Neural progenitor cell (in vitro differentiated cells): ENCODE measurements at regions not wholly inside any gene's neighbourhood (a gene's known extent, or its start where the extent isn't known, plus 50 kb on each side); places are given as distances from the start of the nearest gene placed in this dataset.
A peak's percentile ranks its signal among the peaks of the same experiment; 100 is the strongest.

Experiments used
- DNase-seq: peaks from one replicate; pipeline ENCODE4 v3.0.0-alpha.2; 2016; ENCODE audit warnings: low spot score
- H2AFZ ChIP-seq: fragments of 200-600 bp; sonication (generic); replicated peaks from 2 replicates; pipeline ENCODE4 v1.6.1; 2016; ENCODE audit warnings: antibody characterized with exemption
- H3F3A ChIP-seq: fragments of 200-600 bp; sonication (generic); 2 replicates; pipeline ENCODE4 v1.6.1; 2016; ENCODE audit warnings: antibody characterized with exemption, low read depth
- H3K27ac ChIP-seq: fragments of 200-600 bp; sonication (generic); 2 replicates; pipeline ENCODE4 v1.5.1; 2016; ENCODE audit warnings: mild to moderate bottlenecking
- H3K27me3 ChIP-seq: fragments of 200-600 bp; sonication (generic); 2 replicates; pipeline ENCODE4 v1.6.1; 2016; ENCODE audit warnings: mild to moderate bottlenecking, moderate library complexity
- H3K36me3 ChIP-seq: fragments of 200-600 bp; sonication (generic); 2 replicates; pipeline ENCODE4 v1.5.1; 2016
- H3K4me1 ChIP-seq: fragments of 200-600 bp; sonication (generic); 2 replicates; pipeline ENCODE4 v1.6.1; 2016; ENCODE audit warnings: mixed run types
- H3K4me2 ChIP-seq: fragments of 200-600 bp; sonication (generic); 2 replicates; pipeline ENCODE4 v1.6.1; 2016
- H3K4me3 ChIP-seq: fragments of 200-600 bp; sonication (generic); 2 replicates; pipeline ENCODE4 v1.5.1; 2016
- H3K79me2 ChIP-seq: fragments of 200-600 bp; sonication (generic); 2 replicates; pipeline ENCODE4 v1.6.1; 2016; ENCODE audit warnings: low read depth
- H3K9ac ChIP-seq: fragments of 200-600 bp; sonication (generic); 2 replicates; pipeline ENCODE4 v1.6.1; 2016
- H3K9me3 ChIP-seq: fragments of 200-600 bp; sonication (generic); 2 replicates; pipeline ENCODE4 v1.5.1; 2016; ENCODE audit warnings: low read depth
- H4K20me1 ChIP-seq: fragments of 200-600 bp; sonication (generic); 2 replicates; pipeline ENCODE4 v1.6.1; 2016; ENCODE audit warnings: low read depth
- H3K27ac Mint-ChIP-seq: 3 replicates; pipeline ENCODE4 v1.8.0; 2021; ENCODE audit warnings: mixed read lengths
- H3K27me3 Mint-ChIP-seq: 2 replicates; pipeline ENCODE4 v1.8.0; 2022; ENCODE audit warnings: low read depth, mild to moderate bottlenecking, inconsistent platforms, moderate library complexity, mixed read lengths; ENCODE audit not compliant: insufficient read depth
- H3K36me3 Mint-ChIP-seq: 3 replicates; pipeline ENCODE4 v1.8.0; 2021; ENCODE audit warnings: mixed read lengths
- H3K4me1 Mint-ChIP-seq: 3 replicates; pipeline ENCODE4 v1.8.0; 2021; ENCODE audit warnings: mixed read lengths
- H3K4me3 Mint-ChIP-seq: 3 replicates; pipeline ENCODE4 v1.8.0; 2021; ENCODE audit warnings: mild to moderate bottlenecking, moderate library complexity, mixed read lengths
- H3K9me3 Mint-ChIP-seq: 3 replicates; pipeline ENCODE4 v1.8.0; 2020; ENCODE audit warnings: mixed read lengths
- CTCF ChIP-seq: fragments of 200-600 bp; sonication (generic); IDR thresholded peaks from 2 replicates; pipeline ENCODE4 v1.5.1; 2017; ENCODE audit warnings: antibody characterized with exemption, mild to moderate bottlenecking
- EZH2 ChIP-seq: fragments of 200-600 bp; sonication (generic); IDR thresholded peaks from 2 replicates; pipeline ENCODE4 v1.6.1; 2017; ENCODE audit warnings: antibody characterized with exemption, mild to moderate bottlenecking, moderate library complexity
- EZH2phosphoT487 ChIP-seq: fragments of 200-600 bp; sonication (generic); IDR thresholded peaks from 2 replicates; pipeline ENCODE4 v1.6.1; 2017; ENCODE audit warnings: antibody characterized with exemption

GRCh38 chr2:176764921-176765320 lies 447.7 kb upstream of the HNRNPA3 start:
- Mint-ChIP-seq H3K27ac (no peak overlapping the region), H3K36me3 (no peaks in the 10 kb centered on the region), H3K9me3 (peaks cover 5% of the 10 kb centered on the region), H3K4me1 (peaks cover 28% of the 10 kb centered on the region), H3K27me3 (peaks cover 5% of the 10 kb centered on the region), H3K4me3 (no peak overlapping the region)
- no peak overlapping the region for H3K4me3 ChIP-seq
- no peaks in the 10 kb centered on the region for H3K27me3 ChIP-seq
- peak overlapping the region; percentile 72 for H2AFZ ChIP-seq
- no peaks in the 10 kb centered on the region for H3K9me3 ChIP-seq
- no peaks in the 10 kb centered on the region for H3K79me2 ChIP-seq
- H4K20me1 ChIP-seq: no peaks in the 10 kb centered on the region
- H3K4me2 ChIP-seq: peak overlapping the region; percentile 71
- peaks cover 11% of the 10 kb centered on the region for H3F3A ChIP-seq
- H3K9ac ChIP-seq: no peak overlapping the region
- H3K27ac ChIP-seq: no peak overlapping the region
- H3K4me1 ChIP-seq: peaks cover 30% of the 10 kb centered on the region
- TF ChIP-seq EZH2 (no peak), EZH2phosphoT487 (no peak), CTCF (no peak)
- H3K36me3 ChIP-seq: no peaks in the 10 kb centered on the region
- no peak for DNase-seq

GRCh38 chr2:176766005-176766404 lies 446.6 kb upstream of the HNRNPA3 start:
- DNase-seq: no peak
- Mint-ChIP-seq H3K9me3 (peaks cover 5% of the 10 kb centered on the region), H3K27me3 (peaks cover 3% of the 10 kb centered on the region), H3K4me1 (peaks cover 28% of the 10 kb centered on the region), H3K27ac (no peak overlapping the region), H3K4me3 (no peak overlapping the region), H3K36me3 (no peaks in the 10 kb centered on the region)
- peaks cover 30% of the 10 kb centered on the region for H3K4me1 ChIP-seq
- no peak overlapping the region for H3K4me3 ChIP-seq
- no peaks in the 10 kb centered on the region for H3K36me3 ChIP-seq
- H2AFZ ChIP-seq: no peak overlapping the region
- H4K20me1 ChIP-seq: no peaks in the 10 kb centered on the region
- H3K9ac ChIP-seq: no peak overlapping the region
- H3F3A ChIP-seq: peaks cover 11% of the 10 kb centered on the region
- H3K79me2 ChIP-seq: no peaks in the 10 kb centered on the region
- no peak overlapping the region for H3K27ac ChIP-seq
- no peaks in the 10 kb centered on the region for H3K27me3 ChIP-seq
- no peaks in the 10 kb centered on the region for H3K9me3 ChIP-seq
- no peak overlapping the region for H3K4me2 ChIP-seq
- TF ChIP-seq EZH2 (no peak), CTCF (no peak), EZH2phosphoT487 (no peak)

- DNase-seq: no peak
- no peak overlapping the region for H2AFZ ChIP-seq
- no peak overlapping the region for H3K9ac ChIP-seq
- H3K9me3 ChIP-seq: no peaks in the 10 kb centered on the region
- no peak overlapping the region for H3K4me2 ChIP-seq
- no peaks in the 10 kb centered on the region for H3K79me2 ChIP-seq
- H3K4me3 ChIP-seq: no peak overlapping the region
- H3F3A ChIP-seq: peaks cover 11% of the 10 kb centered on the region
- TF ChIP-seq EZH2phosphoT487 (no peak), CTCF (no peak), EZH2 (no peak)
- peaks cover 6% of the 10 kb centered on the region for H3K36me3 Mint-ChIP-seq
- H3K27ac ChIP-seq: no peak overlapping the region
- peaks cover 18% of the 10 kb centered on the region for H3K4me1 Mint-ChIP-seq
- no peak overlapping the region for H3K27ac Mint-ChIP-seq
- H3K27me3 Mint-ChIP-seq: peaks cover 5% of the 10 kb centered on the region
- peaks cover 18% of the 10 kb centered on the region for H3K4me1 ChIP-seq
- H3K4me3 Mint-ChIP-seq: no peak overlapping the region
- no peaks in the 10 kb centered on the region for H3K27me3 ChIP-seq
- H4K20me1 ChIP-seq: no peaks in the 10 kb centered on the region
- H3K36me3 ChIP-seq: no peaks in the 10 kb centered on the region
- H3K9me3 Mint-ChIP-seq: peaks cover 19% of the 10 kb centered on the region
Measured at GRCh38 chr2:176768185-176768584, 444.4 kb upstream of the HNRNPA3 start.
